GM23338 (cell line): ENCODE measurements at regions not wholly inside any gene's neighbourhood (a gene's known extent, or its start where the extent isn't known, plus 50 kb on each side); places are given as distances from the start of the nearest gene placed in this dataset.

Experiments used
- ATAC-seq: fragments of 200-7000 bp; cut with Tn5 transposase; 3 replicates; pipeline ENCODE4 v1.9.1; 2020
- DNase-seq: peaks from one replicate; pipeline ENCODE4 v3.0.0-alpha.2; 2015; ENCODE audit warnings: low spot score
- H2AFZ ChIP-seq: fragments of 200-600 bp; sonication (generic); 2 replicates; pipeline ENCODE4 v1.8.0; 2016; ENCODE audit warnings: antibody characterized with exemption, mild to moderate bottlenecking, moderate library complexity
- H3F3A ChIP-seq: fragments of 200-600 bp; sonication (generic); replicated peaks from 2 replicates; pipeline ENCODE4 v1.8.0; 2017; ENCODE audit warnings: antibody characterized with exemption, mixed run types, low read depth
- H3K27ac ChIP-seq: fragments of 200-600 bp; sonication (generic); 2 replicates; pipeline ENCODE4 v1.6.1; 2016; ENCODE audit warnings: low read depth
- H3K27me3 ChIP-seq: fragments of 200-600 bp; sonication (generic); 2 replicates; pipeline ENCODE4 v1.8.0; 2016; ENCODE audit warnings: mild to moderate bottlenecking, mixed run types, moderate library complexity; ENCODE audit not compliant: insufficient read depth
- H3K36me3 ChIP-seq: fragments of 200-600 bp; sonication (generic); 2 replicates; pipeline ENCODE4 v1.8.0; 2016; ENCODE audit warnings: mild to moderate bottlenecking; ENCODE audit not compliant: insufficient read depth
- H3K4me1 ChIP-seq: fragments of 200-600 bp; sonication (generic); 2 replicates; pipeline ENCODE4 v1.8.0; 2016; ENCODE audit warnings: mild to moderate bottlenecking, moderate library complexity; ENCODE audit not compliant: insufficient read depth
- H3K4me2 ChIP-seq: fragments of 200-600 bp; sonication (generic); 2 replicates; pipeline ENCODE4 v1.7.1; 2017; ENCODE audit warnings: mixed run types
- H3K4me3 ChIP-seq: fragments of 200-600 bp; sonication (generic); 2 replicates; pipeline ENCODE4 v1.6.1; 2016; ENCODE audit warnings: mixed run types
- H3K79me2 ChIP-seq: fragments of 200-600 bp; sonication (generic); replicated peaks from 2 replicates; pipeline ENCODE4 v1.8.0; 2017; ENCODE audit warnings: mild to moderate bottlenecking; ENCODE audit not compliant: insufficient read depth
- H3K9me2 ChIP-seq: fragments of 200-600 bp; sonication (generic); 2 replicates; pipeline ENCODE4 v1.8.0; 2017; ENCODE audit not compliant: insufficient read depth
- H4K20me1 ChIP-seq: fragments of 200-600 bp; sonication (generic); replicated peaks from 2 replicates; pipeline ENCODE4 v1.8.0; 2017; ENCODE audit warnings: mild to moderate bottlenecking; ENCODE audit not compliant: insufficient read depth
- H3K27ac Mint-ChIP-seq: 2 replicates; pipeline ENCODE4 v1.8.0; 2020; ENCODE audit warnings: inconsistent platforms, mild to moderate bottlenecking, moderate library complexity, mixed read lengths
- H3K27me3 Mint-ChIP-seq: 3 replicates; pipeline ENCODE4 v1.8.0; 2022; ENCODE audit warnings: low read depth, mild to moderate bottlenecking, moderate library complexity, mixed read lengths, inconsistent platforms; ENCODE audit not compliant: insufficient read depth, poor library complexity
- H3K36me3 Mint-ChIP-seq: 3 replicates; pipeline ENCODE4 v1.8.0; 2021; ENCODE audit warnings: low read depth, mild to moderate bottlenecking, inconsistent platforms, moderate library complexity, mixed read lengths
- H3K4me1 Mint-ChIP-seq: 3 replicates; pipeline ENCODE4 v1.8.0; 2020; ENCODE audit warnings: mild to moderate bottlenecking, inconsistent platforms, mixed read lengths
- H3K4me3 Mint-ChIP-seq: 3 replicates; pipeline ENCODE4 v1.8.0; 2021; ENCODE audit warnings: moderate library complexity, mild to moderate bottlenecking, inconsistent platforms, mixed read lengths
- H3K9me3 Mint-ChIP-seq: 3 replicates; pipeline ENCODE4 v1.8.0; 2020; ENCODE audit warnings: moderate library complexity, mild to moderate bottlenecking, inconsistent platforms, mixed read lengths
- CREB1 ChIP-seq: fragments of 250-450 bp; sonication (Bioruptor Pico); IDR thresholded peaks from 2 replicates; pipeline ENCODE4 v1.5.0; 2020; ENCODE audit warnings: low read depth, mild to moderate bottlenecking, moderate library complexity
- EZH2 ChIP-seq: fragments of 200-600 bp; sonication (generic); IDR thresholded peaks from one replicate; pipeline ENCODE4 v1.8.0; 2017; ENCODE audit warnings: antibody characterized with exemption, mild to moderate bottlenecking, low read depth; ENCODE audit not compliant: unreplicated experiment
- EZH2phosphoT487 ChIP-seq: fragments of 200-600 bp; sonication (generic); IDR thresholded peaks from one replicate; pipeline ENCODE4 v1.8.1; 2018; ENCODE audit warnings: antibody characterized with exemption; ENCODE audit not compliant: unreplicated experiment
- JUNB ChIP-seq: IDR thresholded peaks from one replicate; pipeline ENCODE4 v1.6.1; 2016; ENCODE audit warnings: antibody characterized with exemption; ENCODE audit not compliant: unreplicated experiment
- NANOG ChIP-seq: IDR thresholded peaks from 2 replicates; pipeline ENCODE4 v1.6.1; 2016; ENCODE audit warnings: antibody characterized with exemption, borderline replicate concordance
- POLR2AphosphoS5 ChIP-seq: IDR thresholded peaks from 2 replicates; pipeline ENCODE4 v1.6.1; 2016; ENCODE audit warnings: antibody characterized with exemption, low read depth
- STAT1 ChIP-seq: IDR thresholded peaks from one replicate; pipeline ENCODE4 v1.6.1; 2016; ENCODE audit warnings: antibody characterized with exemption; ENCODE audit not compliant: unreplicated experiment
- ZNF114 ChIP-seq: fragments of 250-450 bp; sonication (Bioruptor Pico); IDR thresholded peaks from 2 replicates; pipeline ENCODE4 v1.5.0; 2020; ENCODE audit warnings: mild to moderate bottlenecking, moderate library complexity
- ZNF331 ChIP-seq: fragments of 250-450 bp; sonication (Bioruptor Pico); IDR thresholded peaks from 2 replicates; pipeline ENCODE4 v1.5.0; 2020; ENCODE audit warnings: low read depth, mild to moderate bottlenecking, moderate library complexity
- TF ChIP-seq, protein P1 (sequence below): fragments of 250-450 bp; sonication (Bioruptor Pico); IDR thresholded peaks from 2 replicates; pipeline ENCODE4 v1.5.0; 2020; ENCODE audit warnings: mild to moderate bottlenecking, moderate library complexity
- TF ChIP-seq, protein P2 (sequence below), 2 experiments: fragments of 200-600 bp in 1 of 2; sonication (generic) in 1 of 2; conservative IDR thresholded peaks; 2 replicates each; pipeline versions ENCODE4 v1.5.1 to v1.6.1; 2016 to 2017; ENCODE audit warnings: antibody characterized with exemption in 2 of 2, low read depth in 2 of 2, mild to moderate bottlenecking in 2 of 2, moderate library complexity in 1 of 2
- TF ChIP-seq, protein P3 (sequence below): IDR thresholded peaks from 2 replicates; pipeline ENCODE4 v1.6.1; 2016; ENCODE audit warnings: antibody characterized with exemption
- TF ChIP-seq, protein P4 (sequence below): IDR thresholded peaks from one replicate; pipeline ENCODE4 v1.6.1; 2018; ENCODE audit warnings: antibody characterized with exemption; ENCODE audit not compliant: unreplicated experiment

DNA sequence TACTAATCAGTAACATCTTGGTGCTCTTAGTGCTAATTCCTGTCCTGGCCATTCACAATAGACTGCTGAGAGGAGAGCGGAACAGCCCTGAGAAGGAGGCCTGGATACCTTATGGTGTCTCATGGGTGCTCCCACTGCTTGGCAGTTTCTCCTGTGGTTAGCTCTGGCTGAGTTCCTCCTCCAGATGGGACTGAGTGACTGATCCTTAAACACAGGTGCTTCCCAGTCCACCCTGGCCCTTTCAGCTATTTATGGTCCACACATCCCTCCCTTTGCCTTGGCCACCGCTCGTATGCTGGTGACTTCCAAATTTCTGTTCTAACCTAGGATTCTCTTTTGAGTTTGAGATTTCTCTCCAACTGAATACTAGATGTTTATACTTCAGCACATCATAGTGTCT lies 157.0 kb upstream of the CACNA1E start (continued):
- TF ChIP-seq ZNF114 (CRISPR knock-in tag), result no peak
- no peak for TF ChIP-seq EZH2phosphoT487

DNA sequence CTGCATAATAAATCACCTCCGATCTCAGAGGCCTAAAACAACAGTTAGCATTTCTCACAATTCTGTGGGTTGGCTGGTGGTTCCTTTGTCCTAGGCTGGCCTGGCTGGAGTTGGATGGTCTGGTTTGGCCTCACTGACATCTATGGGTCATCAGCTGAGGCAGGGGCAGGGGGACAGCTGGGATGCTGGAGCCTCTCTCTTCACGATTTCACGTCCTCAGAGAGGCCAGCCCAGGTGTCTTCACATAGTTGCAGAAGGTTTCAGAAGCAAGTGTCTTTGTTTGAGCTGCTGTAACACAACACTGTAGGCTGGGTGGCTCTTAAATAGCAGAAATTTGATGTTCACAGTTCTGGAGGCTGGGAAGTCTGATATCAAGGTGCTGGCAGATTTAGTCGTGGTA lies 155.5 kb upstream of the CACNA1E start:
- Mint-ChIP-seq H3K36me3 (no peaks in the 10 kb centered on the region), H3K9me3 (no peaks in the 10 kb centered on the region), H3K27me3 (no peaks in the 10 kb centered on the region), H3K27ac (no peak overlapping the region), H3K4me1 (no peaks in the 10 kb centered on the region), H3K4me3 (no peak overlapping the region)
- Histone ChIP-seq H2AFZ (no peak overlapping the region), H3K4me3 (no peak overlapping the region), H4K20me1 (no peaks in the 10 kb centered on the region), H3K36me3 (no peaks in the 10 kb centered on the region), H3K4me1 (no peaks in the 10 kb centered on the region), H3K27me3 (no peaks in the 10 kb centered on the region), H3K4me2 (no peak overlapping the region), H3K27ac (no peak overlapping the region), H3K9me2 (peaks cover 4% of the 10 kb centered on the region; the same call in 1 of the 2 replicates), H3F3A (no peaks in the 10 kb centered on the region), H3K79me2 (no peaks in the 10 kb centered on the region)
- no peak for ATAC-seq
- TF ChIP-seq, protein P1, sequence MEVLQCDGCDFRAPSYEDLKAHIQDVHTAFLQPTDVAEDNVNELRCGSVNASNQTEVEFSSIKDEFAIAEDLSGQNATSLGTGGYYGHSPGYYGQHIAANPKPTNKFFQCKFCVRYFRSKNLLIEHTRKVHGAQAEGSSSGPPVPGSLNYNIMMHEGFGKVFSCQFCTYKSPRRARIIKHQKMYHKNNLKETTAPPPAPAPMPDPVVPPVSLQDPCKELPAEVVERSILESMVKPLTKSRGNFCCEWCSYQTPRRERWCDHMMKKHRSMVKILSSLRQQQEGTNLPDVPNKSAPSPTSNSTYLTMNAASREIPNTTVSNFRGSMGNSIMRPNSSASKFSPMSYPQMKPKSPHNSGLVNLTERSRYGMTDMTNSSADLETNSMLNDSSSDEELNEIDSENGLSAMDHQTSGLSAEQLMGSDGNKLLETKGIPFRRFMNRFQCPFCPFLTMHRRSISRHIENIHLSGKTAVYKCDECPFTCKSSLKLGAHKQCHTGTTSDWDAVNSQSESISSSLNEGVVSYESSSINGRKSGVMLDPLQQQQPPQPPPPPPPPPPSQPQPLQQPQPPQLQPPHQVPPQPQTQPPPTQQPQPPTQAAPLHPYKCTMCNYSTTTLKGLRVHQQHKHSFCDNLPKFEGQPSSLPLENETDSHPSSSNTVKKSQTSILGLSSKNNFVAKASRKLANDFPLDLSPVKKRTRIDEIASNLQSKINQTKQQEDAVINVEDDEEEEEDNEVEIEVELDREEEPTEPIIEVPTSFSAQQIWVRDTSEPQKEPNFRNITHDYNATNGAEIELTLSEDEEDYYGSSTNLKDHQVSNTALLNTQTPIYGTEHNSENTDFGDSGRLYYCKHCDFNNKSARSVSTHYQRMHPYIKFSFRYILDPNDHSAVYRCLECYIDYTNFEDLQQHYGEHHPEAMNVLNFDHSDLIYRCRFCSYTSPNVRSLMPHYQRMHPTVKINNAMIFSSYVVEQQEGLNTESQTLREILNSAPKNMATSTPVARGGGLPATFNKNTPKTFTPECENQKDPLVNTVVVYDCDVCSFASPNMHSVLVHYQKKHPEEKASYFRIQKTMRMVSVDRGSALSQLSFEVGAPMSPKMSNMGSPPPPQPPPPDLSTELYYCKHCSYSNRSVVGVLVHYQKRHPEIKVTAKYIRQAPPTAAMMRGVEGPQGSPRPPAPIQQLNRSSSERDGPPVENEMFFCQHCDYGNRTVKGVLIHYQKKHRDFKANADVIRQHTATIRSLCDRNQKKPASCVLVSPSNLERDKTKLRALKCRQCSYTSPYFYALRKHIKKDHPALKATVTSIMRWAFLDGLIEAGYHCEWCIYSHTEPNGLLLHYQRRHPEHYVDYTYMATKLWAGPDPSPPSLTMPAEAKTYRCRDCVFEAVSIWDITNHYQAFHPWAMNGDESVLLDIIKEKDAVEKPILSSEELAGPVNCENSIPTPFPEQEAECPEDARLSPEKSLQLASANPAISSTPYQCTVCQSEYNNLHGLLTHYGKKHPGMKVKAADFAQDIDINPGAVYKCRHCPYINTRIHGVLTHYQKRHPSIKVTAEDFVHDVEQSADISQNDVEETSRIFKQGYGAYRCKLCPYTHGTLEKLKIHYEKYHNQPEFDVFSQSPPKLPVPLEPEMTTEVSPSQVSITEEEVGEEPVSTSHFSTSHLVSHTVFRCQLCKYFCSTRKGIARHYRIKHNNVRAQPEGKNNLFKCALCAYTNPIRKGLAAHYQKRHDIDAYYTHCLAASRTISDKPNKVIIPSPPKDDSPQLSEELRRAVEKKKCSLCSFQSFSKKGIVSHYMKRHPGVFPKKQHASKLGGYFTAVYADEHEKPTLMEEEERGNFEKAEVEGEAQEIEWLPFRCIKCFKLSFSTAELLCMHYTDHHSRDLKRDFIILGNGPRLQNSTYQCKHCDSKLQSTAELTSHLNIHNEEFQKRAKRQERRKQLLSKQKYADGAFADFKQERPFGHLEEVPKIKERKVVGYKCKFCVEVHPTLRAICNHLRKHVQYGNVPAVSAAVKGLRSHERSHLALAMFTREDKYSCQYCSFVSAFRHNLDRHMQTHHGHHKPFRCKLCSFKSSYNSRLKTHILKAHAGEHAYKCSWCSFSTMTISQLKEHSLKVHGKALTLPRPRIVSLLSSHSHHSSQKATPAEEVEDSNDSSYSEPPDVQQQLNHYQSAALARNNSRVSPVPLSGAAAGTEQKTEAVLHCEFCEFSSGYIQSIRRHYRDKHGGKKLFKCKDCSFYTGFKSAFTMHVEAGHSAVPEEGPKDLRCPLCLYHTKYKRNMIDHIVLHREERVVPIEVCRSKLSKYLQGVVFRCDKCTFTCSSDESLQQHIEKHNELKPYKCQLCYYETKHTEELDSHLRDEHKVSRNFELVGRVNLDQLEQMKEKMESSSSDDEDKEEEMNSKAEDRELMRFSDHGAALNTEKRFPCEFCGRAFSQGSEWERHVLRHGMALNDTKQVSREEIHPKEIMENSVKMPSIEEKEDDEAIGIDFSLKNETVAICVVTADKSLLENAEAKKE, result no peak
- TF ChIP-seq JUNB, result no peak
- no peak for TF ChIP-seq ZNF331 (CRISPR knock-in tag)
- no peak for TF ChIP-seq NANOG
- TF ChIP-seq, protein P2, sequence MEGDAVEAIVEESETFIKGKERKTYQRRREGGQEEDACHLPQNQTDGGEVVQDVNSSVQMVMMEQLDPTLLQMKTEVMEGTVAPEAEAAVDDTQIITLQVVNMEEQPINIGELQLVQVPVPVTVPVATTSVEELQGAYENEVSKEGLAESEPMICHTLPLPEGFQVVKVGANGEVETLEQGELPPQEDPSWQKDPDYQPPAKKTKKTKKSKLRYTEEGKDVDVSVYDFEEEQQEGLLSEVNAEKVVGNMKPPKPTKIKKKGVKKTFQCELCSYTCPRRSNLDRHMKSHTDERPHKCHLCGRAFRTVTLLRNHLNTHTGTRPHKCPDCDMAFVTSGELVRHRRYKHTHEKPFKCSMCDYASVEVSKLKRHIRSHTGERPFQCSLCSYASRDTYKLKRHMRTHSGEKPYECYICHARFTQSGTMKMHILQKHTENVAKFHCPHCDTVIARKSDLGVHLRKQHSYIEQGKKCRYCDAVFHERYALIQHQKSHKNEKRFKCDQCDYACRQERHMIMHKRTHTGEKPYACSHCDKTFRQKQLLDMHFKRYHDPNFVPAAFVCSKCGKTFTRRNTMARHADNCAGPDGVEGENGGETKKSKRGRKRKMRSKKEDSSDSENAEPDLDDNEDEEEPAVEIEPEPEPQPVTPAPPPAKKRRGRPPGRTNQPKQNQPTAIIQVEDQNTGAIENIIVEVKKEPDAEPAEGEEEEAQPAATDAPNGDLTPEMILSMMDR (conservative IDR thresholded peaks at IDR 0.05; ENCODE audit: low read depth in 2 of 2), result no peak
- no peak for TF ChIP-seq EZH2phosphoT487
- no peak for TF ChIP-seq POLR2AphosphoS5
- TF ChIP-seq, protein P3, sequence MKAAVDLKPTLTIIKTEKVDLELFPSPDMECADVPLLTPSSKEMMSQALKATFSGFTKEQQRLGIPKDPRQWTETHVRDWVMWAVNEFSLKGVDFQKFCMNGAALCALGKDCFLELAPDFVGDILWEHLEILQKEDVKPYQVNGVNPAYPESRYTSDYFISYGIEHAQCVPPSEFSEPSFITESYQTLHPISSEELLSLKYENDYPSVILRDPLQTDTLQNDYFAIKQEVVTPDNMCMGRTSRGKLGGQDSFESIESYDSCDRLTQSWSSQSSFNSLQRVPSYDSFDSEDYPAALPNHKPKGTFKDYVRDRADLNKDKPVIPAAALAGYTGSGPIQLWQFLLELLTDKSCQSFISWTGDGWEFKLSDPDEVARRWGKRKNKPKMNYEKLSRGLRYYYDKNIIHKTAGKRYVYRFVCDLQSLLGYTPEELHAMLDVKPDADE, result no peak
- no peak for TF ChIP-seq STAT1
- no peak for TF ChIP-seq ZNF114 (CRISPR knock-in tag)
- no peak for TF ChIP-seq CREB1
- TF ChIP-seq, protein P4, sequence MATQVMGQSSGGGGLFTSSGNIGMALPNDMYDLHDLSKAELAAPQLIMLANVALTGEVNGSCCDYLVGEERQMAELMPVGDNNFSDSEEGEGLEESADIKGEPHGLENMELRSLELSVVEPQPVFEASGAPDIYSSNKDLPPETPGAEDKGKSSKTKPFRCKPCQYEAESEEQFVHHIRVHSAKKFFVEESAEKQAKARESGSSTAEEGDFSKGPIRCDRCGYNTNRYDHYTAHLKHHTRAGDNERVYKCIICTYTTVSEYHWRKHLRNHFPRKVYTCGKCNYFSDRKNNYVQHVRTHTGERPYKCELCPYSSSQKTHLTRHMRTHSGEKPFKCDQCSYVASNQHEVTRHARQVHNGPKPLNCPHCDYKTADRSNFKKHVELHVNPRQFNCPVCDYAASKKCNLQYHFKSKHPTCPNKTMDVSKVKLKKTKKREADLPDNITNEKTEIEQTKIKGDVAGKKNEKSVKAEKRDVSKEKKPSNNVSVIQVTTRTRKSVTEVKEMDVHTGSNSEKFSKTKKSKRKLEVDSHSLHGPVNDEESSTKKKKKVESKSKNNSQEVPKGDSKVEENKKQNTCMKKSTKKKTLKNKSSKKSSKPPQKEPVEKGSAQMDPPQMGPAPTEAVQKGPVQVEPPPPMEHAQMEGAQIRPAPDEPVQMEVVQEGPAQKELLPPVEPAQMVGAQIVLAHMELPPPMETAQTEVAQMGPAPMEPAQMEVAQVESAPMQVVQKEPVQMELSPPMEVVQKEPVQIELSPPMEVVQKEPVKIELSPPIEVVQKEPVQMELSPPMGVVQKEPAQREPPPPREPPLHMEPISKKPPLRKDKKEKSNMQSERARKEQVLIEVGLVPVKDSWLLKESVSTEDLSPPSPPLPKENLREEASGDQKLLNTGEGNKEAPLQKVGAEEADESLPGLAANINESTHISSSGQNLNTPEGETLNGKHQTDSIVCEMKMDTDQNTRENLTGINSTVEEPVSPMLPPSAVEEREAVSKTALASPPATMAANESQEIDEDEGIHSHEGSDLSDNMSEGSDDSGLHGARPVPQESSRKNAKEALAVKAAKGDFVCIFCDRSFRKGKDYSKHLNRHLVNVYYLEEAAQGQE, result no peak
- TF ChIP-seq EZH2, result no peak
- no peak for DNase-seq
